Endothelial cell (in vitro differentiated cells): ENCODE measurements at regions not wholly inside any gene's neighbourhood (a gene's known extent, or its start where the extent isn't known, plus 50 kb on each side); places are given as distances from the start of the nearest gene placed in this dataset.

Source experiments
- DNase-seq: peaks from one replicate; pipeline ENCODE4 v3.0.0; 2021; ENCODE audit warnings: low spot score
- H3K27ac Mint-ChIP-seq: one replicate; pipeline ENCODE4 v1.8.0; 2021; ENCODE audit warnings: mixed read lengths, inconsistent platforms; ENCODE audit not compliant: unreplicated experiment
- H3K27me3 Mint-ChIP-seq: one replicate; pipeline ENCODE4 v1.8.0; 2021; ENCODE audit warnings: mild to moderate bottlenecking, moderate library complexity, mixed read lengths, inconsistent platforms; ENCODE audit not compliant: unreplicated experiment
- H3K36me3 Mint-ChIP-seq: one replicate; pipeline ENCODE4 v1.8.0; 2021; ENCODE audit warnings: mild to moderate bottlenecking, low read depth, mixed read lengths, inconsistent platforms; ENCODE audit not compliant: unreplicated experiment
- H3K4me1 Mint-ChIP-seq: one replicate; pipeline ENCODE4 v1.8.0; 2021; ENCODE audit warnings: mild to moderate bottlenecking, mixed read lengths, inconsistent platforms; ENCODE audit not compliant: unreplicated experiment
- H3K4me3 Mint-ChIP-seq: one replicate; pipeline ENCODE4 v1.8.0; 2021; ENCODE audit warnings: mild to moderate bottlenecking, mixed read lengths, inconsistent platforms; ENCODE audit not compliant: unreplicated experiment
- H3K9me3 Mint-ChIP-seq: one replicate; pipeline ENCODE4 v1.8.0; 2021; ENCODE audit warnings: mixed read lengths, inconsistent platforms; ENCODE audit not compliant: unreplicated experiment
- CTCF ChIP-seq: fragments of 200-600 bp; sonication (generic); IDR thresholded peaks from one replicate; pipeline ENCODE4 v1.5.0; 2021; ENCODE audit warnings: antibody characterized with exemption; ENCODE audit not compliant: unreplicated experiment

- H3K27ac Mint-ChIP-seq: no peak overlapping the region
- DNase-seq: no peak
Observed at GRCh38 chr7:110356438-110356837, 734.5 kb upstream of the LRRN3 start.

GRCh38 chr7:110358028-110358427 lies 732.9 kb upstream of the LRRN3 start:
- H3K4me3 Mint-ChIP-seq: no peak overlapping the region
- H3K27ac Mint-ChIP-seq: no peak overlapping the region
- no peaks in the 10 kb centered on the region for H3K36me3 Mint-ChIP-seq
- no peaks in the 10 kb centered on the region for H3K9me3 Mint-ChIP-seq
- H3K27me3 Mint-ChIP-seq: peaks cover 2% of the 10 kb centered on the region
- no peak for TF ChIP-seq CTCF
- H3K4me1 Mint-ChIP-seq: no peaks in the 10 kb centered on the region
- DNase-seq: no peak

More at GRCh38 chr7:110356438-110356837, 734.5 kb upstream of the LRRN3 start:
- H3K9me3 Mint-ChIP-seq: no peaks in the 10 kb centered on the region
- no peaks in the 10 kb centered on the region for H3K4me1 Mint-ChIP-seq
- H3K36me3 Mint-ChIP-seq: no peaks in the 10 kb centered on the region
- no peak for TF ChIP-seq CTCF
- peaks cover 2% of the 10 kb centered on the region for H3K27me3 Mint-ChIP-seq
- no peak overlapping the region for H3K4me3 Mint-ChIP-seq

GRCh38 chr7:110371709-110372108 lies 719.2 kb upstream of the LRRN3 start:
- Mint-ChIP-seq H3K4me3 (no peak overlapping the region), H3K4me1 (no peaks in the 10 kb centered on the region), H3K27ac (no peak overlapping the region), H3K27me3 (no peaks in the 10 kb centered on the region), H3K9me3 (no peaks in the 10 kb centered on the region), H3K36me3 (no peaks in the 10 kb centered on the region)
- DNase-seq: no peak
- no peak for TF ChIP-seq CTCF

GRCh38 chr7:110372685-110373084 lies 718.2 kb upstream of the LRRN3 start:
- no peak for TF ChIP-seq CTCF
- DNase-seq: no peak
- no peak overlapping the region for H3K27ac Mint-ChIP-seq
- H3K9me3 Mint-ChIP-seq: no peaks in the 10 kb centered on the region
- H3K4me1 Mint-ChIP-seq: no peaks in the 10 kb centered on the region
- no peak overlapping the region for H3K4me3 Mint-ChIP-seq
- no peaks in the 10 kb centered on the region for H3K36me3 Mint-ChIP-seq
- H3K27me3 Mint-ChIP-seq: no peaks in the 10 kb centered on the region

- no peak for TF ChIP-seq CTCF
- Mint-ChIP-seq H3K9me3 (no peaks in the 10 kb centered on the region), H3K27me3 (no peaks in the 10 kb centered on the region), H3K4me1 (no peaks in the 10 kb centered on the region), H3K4me3 (no peak overlapping the region), H3K27ac (no peak overlapping the region), H3K36me3 (no peaks in the 10 kb centered on the region)
- no peak for DNase-seq
Observed at GRCh38 chr7:110373416-110373815, 717.5 kb upstream of the LRRN3 start.
